HPDE6-E6E7 (cell line): ENCODE measurements at regions not wholly inside any gene's neighbourhood (a gene's known extent, or its start where the extent isn't known, plus 50 kb on each side); places are given as distances from the start of the nearest gene placed in this dataset.

Experiments used
- DNase-seq: peaks from one replicate; pipeline ENCODE4 v3.0.0; 2011; ENCODE audit warnings: missing footprints; ENCODE audit errors: extremely low spot score

DNA sequence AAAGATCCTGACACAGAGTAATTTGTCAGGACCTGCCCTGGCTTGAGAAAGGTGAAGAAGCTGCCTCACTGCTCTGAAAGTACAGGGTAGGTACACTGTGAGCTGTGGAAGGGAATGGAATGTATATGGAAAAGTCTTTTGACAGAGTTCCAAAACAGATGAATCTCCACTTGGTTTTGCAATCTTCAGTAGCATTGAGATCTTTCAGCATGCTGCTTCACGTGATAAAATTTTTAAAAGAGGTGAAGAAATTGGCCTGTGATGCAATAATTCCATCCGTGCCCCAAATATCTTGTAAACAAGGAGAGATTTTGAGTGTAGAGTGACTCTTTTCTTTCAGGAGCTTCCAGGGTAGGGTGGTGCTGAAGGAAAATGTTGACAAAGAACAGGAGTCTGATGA is 123.1 kb downstream of the OSR1 start:
- peak; percentile 21 for DNase-seq

DNA sequence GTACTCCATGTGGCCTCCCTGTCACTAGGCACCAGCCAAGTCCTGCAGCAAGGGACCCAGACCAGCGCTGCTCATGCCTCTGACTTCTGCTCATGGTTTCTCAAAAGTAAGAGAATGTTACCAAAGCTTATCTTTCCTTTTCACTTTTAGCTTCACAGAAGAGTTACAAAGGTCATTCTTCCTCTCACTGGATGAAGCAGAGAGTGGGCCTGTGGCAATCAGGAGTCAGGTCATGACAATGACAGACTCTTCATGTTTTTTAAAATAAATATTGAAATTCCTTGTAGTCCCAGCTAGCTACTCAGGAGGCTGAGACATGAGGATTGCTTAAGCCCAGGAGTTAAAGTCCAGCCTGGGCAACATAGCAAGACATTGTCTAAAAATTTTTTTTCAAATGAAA is 126.1 kb downstream of the OSR1 start:
- DNase-seq: no peak

DNA sequence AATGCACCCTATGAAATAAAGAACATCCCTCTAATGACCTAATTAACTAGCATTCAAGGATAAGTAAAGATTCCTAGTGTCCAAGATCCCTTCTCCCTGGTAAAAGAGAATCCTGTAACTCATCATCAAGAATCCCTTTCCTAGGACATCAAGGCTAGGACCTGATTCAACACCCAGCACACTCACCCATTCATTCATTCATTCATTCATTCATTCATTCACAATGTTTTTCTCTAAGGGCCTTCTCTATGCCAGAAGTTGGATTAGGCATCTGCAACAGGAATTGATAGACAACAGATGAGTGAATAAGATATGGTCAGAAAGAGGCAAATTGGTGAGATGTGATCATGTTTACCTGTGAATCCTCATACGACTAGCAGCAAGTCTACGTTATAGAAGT is 126.8 kb downstream of the OSR1 start:
- DNase-seq: no peak

DNA sequence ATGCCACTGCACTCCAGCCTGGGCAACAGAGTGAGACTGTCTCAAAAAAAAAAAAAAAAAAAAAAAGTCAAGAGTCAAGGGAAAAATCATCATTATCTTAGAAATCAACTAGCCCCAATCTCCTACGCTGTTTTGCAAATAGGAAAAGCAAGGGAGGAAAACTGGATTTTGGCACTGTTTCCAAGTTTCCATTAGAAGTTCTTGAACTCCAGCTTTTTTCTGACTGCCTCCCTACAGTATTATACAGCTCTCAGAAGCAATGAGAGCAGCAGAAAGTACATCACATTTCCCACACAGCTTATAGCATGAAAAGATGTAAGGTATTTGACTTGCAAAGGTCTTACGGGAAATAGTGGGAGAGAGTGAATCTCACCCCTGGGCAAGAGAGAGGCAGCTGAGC is 127.8 kb downstream of the OSR1 start:
- no peak for DNase-seq

DNA sequence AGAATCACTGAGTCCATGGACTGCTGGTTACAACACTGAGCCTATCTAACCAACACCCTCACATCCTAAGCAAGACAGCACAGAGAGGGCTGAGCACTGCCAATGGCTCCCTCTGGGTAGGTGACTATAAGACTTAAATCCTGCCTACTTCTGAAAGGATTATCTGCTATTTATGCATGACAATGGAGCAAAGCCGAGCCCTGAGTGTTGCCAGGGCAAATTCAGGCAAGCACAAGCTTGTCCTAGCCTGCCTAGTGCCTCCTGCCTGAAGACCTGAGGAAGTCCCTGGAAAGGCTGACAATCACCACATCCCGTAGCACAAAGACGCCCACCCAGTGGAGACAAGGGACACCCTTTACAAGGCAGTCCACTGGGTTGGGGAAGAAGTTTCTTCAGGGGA is 129.7 kb downstream of the OSR1 start:
- DNase-seq: peak; percentile 78

DNA sequence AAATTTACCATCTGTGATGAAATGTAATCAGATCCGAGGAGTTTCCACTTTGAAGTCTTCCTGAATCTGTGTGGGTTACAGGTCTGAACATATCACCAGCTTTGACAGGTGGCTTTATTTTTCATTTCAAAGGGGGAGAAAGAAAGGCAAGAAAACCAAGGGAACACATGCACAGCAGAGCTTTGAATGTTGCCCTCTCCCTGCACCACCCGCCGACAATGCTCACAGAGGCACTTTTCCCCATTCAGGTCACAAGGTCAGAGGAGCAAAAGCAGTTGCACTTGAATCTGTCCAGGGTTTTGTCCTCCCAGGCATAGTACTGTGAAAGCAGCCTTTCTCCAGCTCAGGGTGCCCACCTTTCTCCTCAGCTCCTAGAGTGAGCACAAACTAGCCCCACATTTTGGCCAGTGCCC is 130.2 kb downstream of the OSR1 start:
- DNase-seq: no peak

DNA sequence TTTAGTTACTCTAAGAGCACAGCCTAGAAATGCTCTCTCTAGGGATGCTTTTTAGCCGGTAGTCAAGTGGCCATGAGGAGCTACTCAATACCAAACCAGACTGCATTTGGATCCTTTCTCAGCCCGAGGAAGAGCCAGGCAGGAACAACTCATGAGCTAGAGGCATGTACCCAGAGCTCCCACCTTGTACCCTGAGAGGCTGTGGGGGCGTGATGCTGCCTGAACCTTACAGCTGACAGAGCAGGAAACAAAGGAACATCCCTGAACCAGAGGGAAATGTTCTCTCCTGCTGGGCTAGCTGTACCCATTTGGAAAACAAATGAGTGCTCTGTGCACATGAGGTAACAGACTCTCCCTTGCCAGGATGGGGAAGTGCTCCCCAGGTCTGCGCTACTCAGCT is 131.6 kb downstream of the OSR1 start:
- no peak for DNase-seq

DNA sequence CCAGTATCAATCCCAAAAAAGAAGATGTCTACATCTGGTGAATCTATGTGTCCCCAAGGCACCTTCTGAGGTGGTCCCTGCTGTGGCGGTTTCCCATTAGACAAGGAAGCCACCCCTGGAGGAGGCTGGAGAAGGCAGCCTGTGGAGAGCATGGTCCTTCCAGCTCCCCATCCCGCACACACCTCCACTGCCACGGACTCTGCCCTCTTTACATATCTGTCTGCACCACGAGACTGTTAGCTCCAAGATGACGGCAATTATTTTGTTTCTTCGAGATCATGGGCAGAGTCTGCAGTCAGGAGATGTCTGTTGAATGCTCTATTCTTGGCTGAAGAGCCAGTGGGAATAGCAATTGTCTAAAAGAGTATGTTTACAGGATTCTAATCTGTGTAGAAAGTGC is 132.0 kb downstream of the OSR1 start:
- DNase-seq: no peak

DNA sequence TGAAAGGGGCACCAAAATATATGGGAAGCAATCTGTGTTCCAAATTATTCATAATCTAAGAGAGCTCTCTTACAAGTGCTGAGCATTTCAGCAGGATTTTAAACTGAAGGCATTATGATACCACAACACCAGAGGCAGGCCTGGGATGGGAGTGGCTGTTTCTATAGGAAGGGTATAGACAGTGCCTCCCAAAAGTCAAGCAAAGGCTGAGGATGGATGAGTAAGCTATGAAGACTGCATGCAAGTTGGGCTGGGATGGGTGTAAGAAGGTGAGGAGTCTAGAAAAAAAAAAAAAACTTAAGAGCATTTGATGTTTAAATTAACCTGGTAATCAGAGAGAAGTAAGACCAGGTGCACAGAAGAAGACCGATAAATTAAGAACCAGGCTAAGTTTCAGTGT is 132.5 kb downstream of the OSR1 start:
- no peak for DNase-seq

DNA sequence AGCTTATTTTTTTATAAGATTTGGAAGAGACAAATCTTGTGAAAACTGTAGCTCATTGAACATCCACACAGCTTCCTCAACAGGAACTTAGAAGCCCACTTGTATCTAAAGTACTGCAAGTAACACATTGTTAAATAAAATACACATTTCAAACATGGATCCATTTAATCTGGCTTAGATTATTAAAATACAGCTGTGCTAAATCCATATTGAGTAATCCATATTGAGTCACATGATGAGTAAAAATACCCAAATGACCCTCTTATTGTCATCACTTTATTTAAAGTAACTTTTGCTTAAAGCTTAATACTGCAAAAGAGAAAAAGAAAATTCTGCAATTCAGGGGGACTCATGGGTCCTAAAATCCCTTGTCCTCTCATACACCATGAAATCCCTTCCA is 133.3 kb downstream of the OSR1 start:
- no peak for DNase-seq

DNA sequence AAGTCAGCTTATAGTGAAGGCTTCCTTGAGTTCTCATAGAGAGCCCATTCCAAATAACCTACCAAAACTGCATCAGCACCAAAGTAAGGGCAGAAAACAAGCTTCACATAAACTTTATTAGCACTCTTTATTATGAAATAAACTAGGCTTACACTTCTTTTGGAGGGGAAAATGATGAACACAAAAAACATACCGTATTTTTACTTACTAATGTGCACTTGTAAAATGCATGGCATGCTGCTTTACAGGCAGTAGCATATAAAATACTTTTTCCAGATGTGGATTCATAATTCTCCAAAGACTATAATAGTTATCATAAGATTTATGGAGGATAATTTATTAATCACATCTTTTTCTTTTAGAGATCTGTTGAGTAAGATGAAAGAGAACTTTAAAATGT is 133.9 kb downstream of the OSR1 start:
- DNase-seq: no peak

DNA sequence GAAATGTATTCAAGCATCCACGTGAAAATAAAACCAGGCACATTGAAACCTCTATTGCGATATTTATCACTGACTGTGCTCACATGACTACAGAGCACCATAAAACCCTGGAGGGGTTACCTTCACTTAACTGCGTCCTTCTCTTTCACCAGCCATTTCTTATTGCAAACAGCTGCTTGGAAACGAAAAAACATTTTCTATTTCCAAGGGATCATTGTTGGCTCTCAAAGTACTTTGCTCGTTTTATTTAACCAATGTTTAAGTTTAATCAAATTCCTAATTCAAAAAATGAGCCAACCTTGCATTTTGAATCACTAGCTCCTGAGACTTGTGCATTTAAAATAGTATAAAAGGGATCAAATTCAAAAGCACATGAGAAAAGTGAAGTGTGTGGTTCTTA is 134.4 kb downstream of the OSR1 start:
- no peak for DNase-seq

DNA sequence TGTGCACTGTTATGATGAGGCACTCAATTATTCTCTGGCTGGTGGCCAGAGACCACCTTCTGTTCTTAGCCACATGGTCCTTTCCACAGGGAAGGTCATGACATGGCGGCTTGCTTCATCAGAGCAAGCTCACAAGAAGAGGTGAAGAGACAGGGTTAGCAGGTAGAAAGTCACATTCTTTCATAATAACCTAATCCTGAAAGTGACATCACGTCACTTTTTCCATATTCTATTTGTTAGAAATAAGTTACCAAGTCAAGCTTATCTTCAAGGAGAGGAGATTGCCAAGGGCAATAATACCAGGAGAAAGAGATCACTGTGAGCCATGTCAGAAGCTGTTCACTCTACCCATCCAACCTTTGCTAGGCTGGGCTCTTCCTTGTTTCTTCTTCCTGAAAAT is 139.4 kb downstream of the OSR1 start:
- DNase-seq: no peak

DNA sequence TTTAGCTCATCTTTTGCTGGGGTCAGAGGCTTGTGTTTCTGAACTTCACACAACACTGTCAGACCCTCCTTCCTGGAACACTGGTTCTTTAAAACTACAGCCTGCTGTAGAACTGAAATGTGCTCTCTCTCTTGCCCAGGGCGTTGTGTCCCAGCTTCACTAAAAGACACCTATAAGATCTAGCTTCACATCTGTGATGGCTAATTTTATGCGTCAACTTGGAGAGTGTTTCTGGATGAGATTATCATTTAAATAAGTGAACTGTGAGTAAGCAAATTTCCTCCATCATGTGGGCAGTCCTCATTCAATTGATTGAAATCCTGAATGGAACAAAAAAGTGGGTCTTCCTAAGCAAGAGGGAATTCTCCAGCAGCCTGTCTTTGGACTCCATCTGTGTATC is 140.3 kb downstream of the OSR1 start:
- no peak for DNase-seq

DNA sequence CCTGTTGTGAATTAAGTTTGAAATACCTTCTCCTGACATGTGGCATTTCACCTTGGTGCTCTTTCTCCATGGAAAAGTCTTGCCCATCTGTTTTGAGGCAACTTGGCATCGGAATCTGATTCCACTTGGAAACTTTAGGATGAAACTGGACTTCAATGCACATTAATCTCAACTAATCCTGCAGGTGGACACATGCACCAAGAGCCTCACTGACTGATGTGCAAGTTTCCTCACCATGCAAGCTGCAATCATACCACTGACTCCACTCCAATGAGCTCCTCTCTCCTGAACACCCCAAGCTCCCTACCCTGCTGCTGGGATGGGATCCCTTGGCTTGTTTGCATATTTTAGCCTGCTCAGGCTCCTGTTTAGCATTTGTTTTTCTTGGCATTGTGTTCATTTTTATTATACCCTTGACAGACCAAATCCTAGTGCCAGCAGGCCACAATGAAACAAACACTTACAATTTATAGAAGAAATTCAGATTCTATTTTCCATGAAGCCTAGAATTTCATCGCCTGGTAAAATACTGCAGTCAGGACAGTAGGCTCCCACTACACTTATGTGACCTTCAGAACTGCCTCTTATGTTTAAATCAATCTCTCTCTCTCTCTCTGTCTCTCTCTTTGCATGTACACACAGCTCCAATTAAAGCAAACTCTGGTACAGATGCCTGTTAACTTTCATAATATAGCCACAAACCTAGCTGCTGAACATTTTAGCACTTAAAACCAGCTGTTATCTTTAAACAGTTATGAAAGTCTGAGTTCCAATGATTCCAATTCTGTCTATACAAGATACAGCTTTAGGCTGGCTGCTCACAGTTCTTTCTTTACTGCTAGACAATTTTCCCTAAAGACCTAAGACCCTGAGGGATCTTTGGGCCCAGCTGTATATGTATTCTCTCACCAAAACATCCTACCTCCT is 141.5 kb downstream of the OSR1 start:
- DNase-seq: no peak

DNA sequence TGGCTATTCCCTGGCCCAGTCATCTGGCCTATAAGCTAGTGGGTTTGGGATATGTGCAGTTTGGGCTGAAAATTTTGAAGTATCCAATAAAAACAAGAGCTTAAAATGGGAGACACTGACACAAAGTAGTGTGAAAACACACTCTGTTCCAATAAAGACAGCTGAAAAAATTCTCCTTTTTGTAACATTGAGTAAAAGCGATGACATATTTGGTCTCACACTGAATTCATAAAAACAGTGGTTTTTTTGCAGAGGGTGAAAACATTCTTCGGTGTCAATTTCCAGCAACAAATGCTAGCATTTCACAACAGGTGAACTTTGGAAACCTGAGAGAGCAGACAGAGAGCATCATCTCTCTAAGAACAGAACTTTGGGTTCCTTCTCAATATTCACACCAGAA is 142.2 kb downstream of the OSR1 start:
- no peak for DNase-seq

DNA sequence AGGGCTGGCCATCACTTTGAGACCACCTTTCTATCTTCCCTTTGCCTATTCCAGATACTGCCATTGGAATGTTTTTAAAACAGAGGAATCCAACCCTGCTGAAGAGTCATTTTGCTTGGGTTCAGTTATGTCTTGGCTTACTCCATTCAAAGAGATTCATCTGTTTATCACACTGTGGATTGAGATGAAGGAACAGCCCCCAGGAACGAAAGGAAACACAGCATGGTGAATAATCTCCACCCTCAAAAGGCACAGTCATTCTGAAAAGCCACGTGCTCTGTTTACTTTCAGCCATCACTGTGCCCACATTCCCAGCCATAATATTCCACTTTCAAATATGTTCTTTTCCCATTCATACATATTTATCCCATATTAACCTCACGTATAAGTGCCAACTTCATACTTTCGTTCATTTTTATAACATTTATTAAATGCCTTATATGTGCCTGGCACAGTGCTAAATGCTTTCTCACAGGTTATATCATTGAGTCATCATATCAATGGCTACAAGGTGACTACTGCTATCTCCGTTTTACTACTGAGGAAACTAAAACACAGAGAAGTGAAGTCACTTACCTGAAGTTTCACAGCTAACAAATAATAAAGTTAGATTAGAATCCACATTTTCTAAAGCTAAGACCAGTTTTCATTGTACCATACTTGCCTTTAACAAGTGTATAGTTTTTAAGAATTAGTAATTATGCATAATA is 143.6 kb downstream of the OSR1 start:
- no peak for DNase-seq

DNA sequence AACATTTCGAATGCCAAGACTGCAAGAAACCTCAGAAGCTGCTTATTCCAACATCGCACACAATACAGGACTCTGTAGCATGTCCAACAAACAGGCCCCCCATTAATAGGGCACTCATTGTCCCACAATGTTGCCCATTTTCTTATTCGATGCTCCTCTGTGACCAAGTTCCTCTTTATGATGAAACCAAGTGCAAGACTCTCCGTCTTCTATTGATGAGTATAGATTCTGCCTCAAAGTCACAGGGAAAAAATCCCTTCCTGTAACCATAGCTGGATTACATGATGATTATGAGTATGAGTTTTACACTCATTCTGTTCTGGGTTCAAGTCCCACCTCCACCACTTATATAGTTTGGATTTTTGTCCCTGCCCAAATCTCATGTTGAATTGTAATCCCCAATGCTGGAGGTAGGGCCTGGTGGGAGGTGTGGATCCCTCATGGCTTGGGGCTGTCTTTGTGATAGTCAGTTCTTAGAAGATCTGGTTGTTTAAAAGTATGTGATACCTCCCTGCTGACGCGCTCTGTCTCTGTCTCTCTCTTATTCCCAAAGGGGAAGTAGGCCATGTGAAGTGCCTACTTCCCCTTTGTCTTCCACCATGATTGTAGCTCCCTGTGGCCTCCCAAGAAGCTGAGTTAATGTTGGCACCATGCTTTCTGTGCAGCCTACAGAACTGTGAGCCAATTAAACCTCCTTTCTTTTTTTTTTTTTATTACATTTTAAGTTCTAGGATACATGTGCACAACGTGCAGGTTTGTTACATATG is 148.7 kb downstream of the OSR1 start:
- DNase-seq: no peak

DNA sequence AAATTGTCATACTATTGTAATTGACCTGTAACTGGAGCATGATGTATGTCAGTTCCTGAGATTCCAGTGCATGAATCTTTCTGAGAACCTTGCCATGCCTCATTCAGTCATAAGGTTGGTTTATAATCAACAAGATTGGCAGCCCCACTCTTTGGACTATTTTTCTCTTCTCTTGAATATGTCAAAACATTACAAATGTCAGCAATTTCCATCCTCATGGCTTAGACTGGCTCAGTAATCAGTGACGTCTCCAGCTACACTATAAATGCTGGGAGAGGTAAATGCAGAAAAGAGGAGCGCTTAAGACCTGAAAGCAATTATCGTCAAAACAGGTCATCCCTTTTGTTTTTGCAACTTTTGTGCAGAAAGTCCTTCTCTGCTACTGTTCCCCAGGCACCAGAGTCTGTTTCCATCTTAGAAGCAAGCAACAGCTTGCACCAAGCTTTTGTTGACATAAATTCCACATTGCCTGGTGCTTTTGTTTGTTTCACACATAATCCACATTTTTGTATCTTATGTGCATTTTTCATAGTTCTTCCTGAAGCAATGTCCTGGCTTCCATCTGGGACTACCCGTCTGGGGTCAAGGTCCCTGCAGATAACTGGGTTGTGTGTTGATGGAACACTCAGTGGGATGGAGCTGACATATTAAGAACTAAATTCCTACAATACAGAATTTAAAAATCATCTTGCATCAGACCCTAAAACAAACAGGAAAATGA is 149.8 kb downstream of the OSR1 start:
- no peak for DNase-seq

DNA sequence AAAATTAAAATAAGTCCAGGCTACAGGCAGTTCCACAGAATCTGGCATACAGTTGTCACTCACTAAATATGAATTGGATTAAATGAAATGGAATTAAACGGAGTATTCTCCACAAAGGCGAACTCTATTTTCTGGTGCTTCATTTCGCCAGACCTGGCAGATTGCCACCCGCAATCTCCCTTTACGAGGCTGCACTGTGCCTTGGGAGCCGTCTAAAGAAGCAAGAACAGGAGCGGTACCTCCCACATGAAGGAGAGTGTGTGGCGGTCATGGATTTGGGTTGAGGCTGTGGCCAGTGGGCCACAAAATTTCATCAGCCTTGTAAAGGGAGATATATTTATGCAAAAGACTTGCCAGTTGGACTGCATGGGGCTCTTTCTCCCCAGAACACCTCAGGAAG is 151.0 kb downstream of the OSR1 start:
- no peak for DNase-seq

DNA sequence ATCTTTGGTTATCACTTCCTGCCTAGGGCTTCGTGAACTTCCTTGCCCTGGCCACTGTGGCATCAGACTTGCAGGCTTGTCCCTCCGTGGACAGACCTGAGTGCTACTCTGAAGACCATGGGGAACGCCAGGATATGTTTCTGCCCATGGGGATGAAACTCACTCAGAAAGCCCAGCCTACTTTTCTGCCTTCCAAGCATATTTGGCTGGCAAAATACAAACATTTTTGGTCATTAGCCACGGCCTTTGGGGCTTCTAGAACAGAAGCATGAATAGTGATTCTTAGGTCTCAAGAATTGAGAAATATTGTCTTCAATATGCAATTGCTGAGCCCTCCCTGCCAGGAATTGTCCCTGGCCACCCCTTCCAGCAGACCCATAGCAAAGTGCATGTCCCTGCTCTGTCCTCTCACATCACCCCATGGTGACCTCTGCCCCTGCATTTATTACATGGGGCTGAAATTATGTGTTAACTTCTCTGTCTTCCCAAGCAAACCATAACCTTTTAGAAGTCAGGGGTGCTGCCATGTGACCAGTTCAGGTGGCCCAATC is 152.4 kb downstream of the OSR1 start:
- DNase-seq: no peak

DNA sequence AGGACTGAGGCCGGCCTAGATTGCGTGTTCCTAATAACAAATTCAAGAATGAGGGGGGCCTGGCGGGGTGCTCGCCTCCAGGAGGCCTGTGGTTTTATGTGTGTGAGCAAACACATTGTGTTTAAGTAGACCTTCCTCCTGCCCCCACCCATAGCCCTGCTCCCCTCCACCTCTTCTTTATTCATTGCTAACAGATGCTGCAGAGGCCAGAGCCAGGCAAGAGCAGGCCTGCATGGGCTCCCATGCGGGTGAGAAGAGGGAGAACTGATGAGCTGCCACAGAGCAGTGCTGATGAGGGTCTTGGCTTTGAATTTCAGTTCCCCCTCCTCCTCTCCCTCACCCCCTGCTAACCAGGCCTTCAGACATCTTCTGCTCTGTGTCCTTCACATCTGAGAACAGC is 154.6 kb downstream of the OSR1 start:
- no peak for DNase-seq
